Retinal pigment epithelial cell (primary cell): ENCODE measurements at regions not wholly inside any gene's neighbourhood (a gene's known extent, or its start where the extent isn't known, plus 50 kb on each side); places are given as distances from the start of the nearest gene placed in this dataset.

ENCODE experiments used
- DNase-seq: peaks from one replicate; pipeline ENCODE4 v3.0.0-alpha.2; 2010; ENCODE audit warnings: low read depth
- H3K4me3 ChIP-seq: 2 replicates; pipeline ENCODE4 v1.5.1; 2011; ENCODE audit warnings: mild to moderate bottlenecking, low read length, control low read depth, moderate library complexity
- CTCF ChIP-seq: conservative IDR thresholded peaks from 2 replicates; pipeline ENCODE4 v1.5.1; 2011; ENCODE audit warnings: low read depth, low read length, control low read depth, inconsistent platforms

GRCh38 chrX:99397879-99398278 lies 1012.2 kb downstream of the PCDH19 start:
- no peak for TF ChIP-seq CTCF
- H3K4me3 ChIP-seq = no peak overlapping the region
- DNase-seq = no peak

GRCh38 chrX:99394456-99394855 lies 1015.6 kb downstream of the PCDH19 start:
- no peak for TF ChIP-seq CTCF
- no peak for DNase-seq
- H3K4me3 ChIP-seq = no peak overlapping the region

GRCh38 chrX:99384594-99385374 lies 1025.3 kb downstream of the PCDH19 start:
- no peak for TF ChIP-seq CTCF
- no peak overlapping the region for H3K4me3 ChIP-seq
- DNase-seq = no peak

GRCh38 chrX:99383786-99384185 lies 1026.3 kb downstream of the PCDH19 start:
- no peak for DNase-seq
- no peak for TF ChIP-seq CTCF
- H3K4me3 ChIP-seq = no peak overlapping the region

GRCh38 chrX:99371976-99372595 lies 1038.0 kb downstream of the PCDH19 start:
- TF ChIP-seq CTCF = no peak
- no peak overlapping the region for H3K4me3 ChIP-seq
- DNase-seq = no peak

GRCh38 chrX:99353412-99353811 lies 1056.7 kb downstream of the PCDH19 start:
- DNase-seq = no peak
- no peak overlapping the region for H3K4me3 ChIP-seq
- TF ChIP-seq CTCF = no peak

GRCh38 chrX:99348256-99348655 lies 1061.8 kb downstream of the PCDH19 start:
- H3K4me3 ChIP-seq = no peak overlapping the region
- no peak for TF ChIP-seq CTCF
- DNase-seq = no peak
